Glutamatergic neuron (in vitro differentiated cells): ENCODE measurements at regions not wholly inside any gene's neighbourhood (a gene's known extent, or its start where the extent isn't known, plus 50 kb on each side); places are given as distances from the start of the nearest gene placed in this dataset.

ENCODE experiments used
- DNase-seq: peaks from one replicate; pipeline ENCODE4 v3.0.0; 2022
- H3K27ac Mint-ChIP-seq: one replicate; pipeline ENCODE4 v1.8.0; 2020; ENCODE audit warnings: mild to moderate bottlenecking, mixed read lengths, inconsistent platforms; ENCODE audit not compliant: unreplicated experiment
- H3K27me3 Mint-ChIP-seq: one replicate; pipeline ENCODE4 v1.8.0; 2020; ENCODE audit warnings: mild to moderate bottlenecking, moderate library complexity, mixed read lengths, inconsistent platforms; ENCODE audit not compliant: unreplicated experiment
- H3K36me3 Mint-ChIP-seq: one replicate; pipeline ENCODE4 v1.8.0; 2020; ENCODE audit warnings: mild to moderate bottlenecking, mixed read lengths, inconsistent platforms; ENCODE audit not compliant: unreplicated experiment
- H3K4me1 Mint-ChIP-seq: one replicate; pipeline ENCODE4 v1.8.0; 2020; ENCODE audit warnings: mild to moderate bottlenecking, low read depth, mixed read lengths, inconsistent platforms; ENCODE audit not compliant: unreplicated experiment
- H3K4me3 Mint-ChIP-seq: one replicate; pipeline ENCODE4 v1.8.0; 2020; ENCODE audit warnings: mild to moderate bottlenecking, mixed read lengths, inconsistent platforms; ENCODE audit not compliant: unreplicated experiment
- H3K9me3 Mint-ChIP-seq: one replicate; pipeline ENCODE4 v1.8.0; 2020; ENCODE audit warnings: mild to moderate bottlenecking, moderate library complexity, mixed read lengths, inconsistent platforms; ENCODE audit not compliant: unreplicated experiment
- TF ChIP-seq, protein P1 (sequence below): fragments of 200-600 bp; sonication (generic); IDR thresholded peaks from one replicate; pipeline ENCODE4 v1.5.0; 2021; ENCODE audit not compliant: partially characterized antibody, unreplicated experiment

DNA sequence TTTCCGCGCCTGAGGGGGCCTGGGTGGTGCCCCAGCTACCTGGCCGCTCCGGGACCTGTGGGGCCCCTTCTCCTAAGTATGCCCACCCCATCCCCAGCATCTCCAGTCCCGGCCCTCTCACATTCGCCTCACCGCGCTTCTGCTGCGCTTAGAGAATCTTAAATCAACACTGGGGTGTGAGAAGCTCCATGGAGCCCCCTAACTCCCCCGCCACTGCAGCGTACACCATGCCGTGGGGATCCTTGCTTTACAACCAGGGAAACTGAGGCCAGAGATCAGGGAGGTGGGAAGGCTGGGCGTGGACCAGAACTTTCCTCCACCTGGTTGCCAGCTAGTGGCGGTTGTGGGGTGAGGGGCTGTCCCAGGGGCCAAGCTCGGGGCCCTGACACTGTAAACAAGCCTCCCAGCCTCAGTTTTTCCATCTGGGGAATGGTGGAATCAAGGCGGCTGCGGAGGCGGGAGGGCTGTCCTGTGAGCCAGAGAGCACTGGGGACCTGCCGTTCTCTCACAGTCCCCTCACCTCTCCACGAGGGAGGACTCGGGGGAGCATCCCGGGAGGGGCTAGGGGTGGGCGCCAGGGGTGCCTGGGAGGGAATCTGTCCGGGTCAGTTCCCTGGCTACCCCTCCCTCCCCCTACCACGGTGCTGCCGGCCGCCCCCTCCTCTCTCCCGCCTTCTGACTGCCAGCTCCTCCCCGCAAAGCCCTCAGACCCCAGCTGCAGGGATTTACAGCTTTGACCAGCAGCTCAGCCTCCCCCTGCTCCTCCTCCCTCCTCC, 161.2 kb downstream of the C9orf50 start:
- peak overlapping the region; percentile 22 for H3K27ac Mint-ChIP-seq
- H3K9me3 Mint-ChIP-seq, result peaks cover 6% of the 10 kb centered on the region
- peaks cover 10% of the 10 kb centered on the region for H3K4me1 Mint-ChIP-seq
- peaks cover 5% of the 10 kb centered on the region for H3K27me3 Mint-ChIP-seq
- TF ChIP-seq, protein P1, sequence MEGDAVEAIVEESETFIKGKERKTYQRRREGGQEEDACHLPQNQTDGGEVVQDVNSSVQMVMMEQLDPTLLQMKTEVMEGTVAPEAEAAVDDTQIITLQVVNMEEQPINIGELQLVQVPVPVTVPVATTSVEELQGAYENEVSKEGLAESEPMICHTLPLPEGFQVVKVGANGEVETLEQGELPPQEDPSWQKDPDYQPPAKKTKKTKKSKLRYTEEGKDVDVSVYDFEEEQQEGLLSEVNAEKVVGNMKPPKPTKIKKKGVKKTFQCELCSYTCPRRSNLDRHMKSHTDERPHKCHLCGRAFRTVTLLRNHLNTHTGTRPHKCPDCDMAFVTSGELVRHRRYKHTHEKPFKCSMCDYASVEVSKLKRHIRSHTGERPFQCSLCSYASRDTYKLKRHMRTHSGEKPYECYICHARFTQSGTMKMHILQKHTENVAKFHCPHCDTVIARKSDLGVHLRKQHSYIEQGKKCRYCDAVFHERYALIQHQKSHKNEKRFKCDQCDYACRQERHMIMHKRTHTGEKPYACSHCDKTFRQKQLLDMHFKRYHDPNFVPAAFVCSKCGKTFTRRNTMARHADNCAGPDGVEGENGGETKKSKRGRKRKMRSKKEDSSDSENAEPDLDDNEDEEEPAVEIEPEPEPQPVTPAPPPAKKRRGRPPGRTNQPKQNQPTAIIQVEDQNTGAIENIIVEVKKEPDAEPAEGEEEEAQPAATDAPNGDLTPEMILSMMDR, result no peak
- H3K36me3 Mint-ChIP-seq, result no peaks in the 10 kb centered on the region
- peak overlapping the region; percentile 30 for H3K4me3 Mint-ChIP-seq
- no peak for DNase-seq

DNA sequence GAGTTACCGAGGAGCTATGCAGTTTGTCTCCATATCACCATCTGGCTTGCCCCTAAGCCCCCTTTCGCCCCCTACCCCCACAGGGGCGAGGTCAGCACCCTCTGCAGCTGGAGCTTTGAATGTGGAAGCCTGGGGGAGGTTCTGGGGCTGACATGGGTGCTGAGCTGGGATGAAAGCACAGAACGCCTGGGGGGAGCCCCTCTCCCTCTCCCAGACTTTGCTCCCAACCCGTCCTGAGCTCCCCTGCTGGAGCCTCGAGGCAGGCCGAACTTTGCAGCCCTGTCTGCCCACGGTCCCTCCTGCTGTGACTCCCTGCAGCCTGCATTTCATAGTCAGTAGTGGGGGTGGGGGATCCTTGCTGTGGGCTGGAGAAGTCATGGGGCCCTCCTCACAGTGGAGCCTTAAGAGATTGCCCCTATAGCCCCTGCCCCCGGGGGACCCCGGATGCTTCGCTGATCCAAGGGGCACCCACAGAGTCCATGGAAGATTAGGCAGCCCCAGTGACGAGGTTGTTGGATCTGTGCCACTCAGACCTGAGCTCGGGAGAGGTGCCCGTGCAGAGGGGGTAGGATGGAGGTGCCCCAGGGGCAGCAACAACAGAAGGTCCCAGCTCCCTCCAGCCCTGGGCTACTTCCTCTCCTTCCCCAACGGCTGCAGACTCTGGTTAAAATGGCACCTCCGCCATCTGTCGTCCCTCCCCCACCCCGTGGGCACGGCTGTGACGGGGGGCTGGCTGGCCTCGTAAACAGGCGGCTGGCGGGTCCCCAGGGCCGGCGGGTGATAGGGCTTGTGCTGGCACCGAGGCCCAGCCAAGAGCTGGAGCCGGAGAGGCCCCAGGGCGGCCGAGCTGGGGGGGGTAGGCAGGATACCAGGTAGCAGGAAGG, 162.0 kb downstream of the C9orf50 start:
- Mint-ChIP-seq H3K27me3 (peaks cover 6% of the 10 kb centered on the region), H3K4me3 (no peak overlapping the region), H3K36me3 (no peaks in the 10 kb centered on the region), H3K4me1 (peaks cover 10% of the 10 kb centered on the region), H3K9me3 (peaks cover 6% of the 10 kb centered on the region), H3K27ac (peak overlapping the region; percentile 72)
- DNase-seq, result peak; percentile 75
- TF ChIP-seq, protein P1, result no peak

GRCh38 chr9:129458155-129458661, 162.7 kb downstream of the C9orf50 start:
- Mint-ChIP-seq H3K27ac (peak overlapping the region; percentile 64), H3K9me3 (peaks cover 6% of the 10 kb centered on the region), H3K4me3 (no peak overlapping the region), H3K4me1 (peaks cover 10% of the 10 kb centered on the region), H3K27me3 (peaks cover 6% of the 10 kb centered on the region), H3K36me3 (no peaks in the 10 kb centered on the region)
- DNase-seq, result no peak
- TF ChIP-seq, protein P1, result no peak

GRCh38 chr9:129457325-129457779, 163.5 kb downstream of the C9orf50 start:
- Mint-ChIP-seq H3K9me3 (peaks cover 6% of the 10 kb centered on the region), H3K27me3 (peaks cover 6% of the 10 kb centered on the region), H3K36me3 (no peaks in the 10 kb centered on the region), H3K4me1 (peaks cover 10% of the 10 kb centered on the region), H3K27ac (peak overlapping the region; percentile 18), H3K4me3 (no peak overlapping the region)
- no peak for DNase-seq
- TF ChIP-seq, protein P1, result no peak
